ENCODE measurements at regions not wholly inside any gene's neighbourhood (a gene's known extent, or its start where the extent isn't known, plus 50 kb on each side); places are given as distances from the start of the nearest gene placed in this dataset.

DNA sequence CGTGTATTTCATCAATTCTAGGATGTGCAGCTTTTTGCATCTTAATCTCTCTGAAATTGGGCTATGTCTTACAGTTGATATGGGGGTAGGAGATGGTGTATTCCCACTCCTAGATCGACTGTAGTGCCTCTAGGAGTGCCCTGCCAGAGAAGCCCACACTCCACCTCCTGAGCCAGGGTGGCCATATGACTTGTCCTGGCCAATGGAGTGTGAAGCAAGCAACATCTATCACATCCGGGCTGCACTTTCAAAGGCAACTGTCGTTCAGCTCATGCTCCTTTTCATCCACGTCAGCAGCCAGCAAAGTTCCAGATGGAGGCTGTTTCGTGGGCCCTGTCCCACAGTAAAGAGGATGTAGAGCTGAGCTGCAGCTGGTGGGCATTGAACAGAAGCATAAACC lies 149.4 kb upstream of the SLC1A4 start:
- TF ChIP-seq, protein P1, sequence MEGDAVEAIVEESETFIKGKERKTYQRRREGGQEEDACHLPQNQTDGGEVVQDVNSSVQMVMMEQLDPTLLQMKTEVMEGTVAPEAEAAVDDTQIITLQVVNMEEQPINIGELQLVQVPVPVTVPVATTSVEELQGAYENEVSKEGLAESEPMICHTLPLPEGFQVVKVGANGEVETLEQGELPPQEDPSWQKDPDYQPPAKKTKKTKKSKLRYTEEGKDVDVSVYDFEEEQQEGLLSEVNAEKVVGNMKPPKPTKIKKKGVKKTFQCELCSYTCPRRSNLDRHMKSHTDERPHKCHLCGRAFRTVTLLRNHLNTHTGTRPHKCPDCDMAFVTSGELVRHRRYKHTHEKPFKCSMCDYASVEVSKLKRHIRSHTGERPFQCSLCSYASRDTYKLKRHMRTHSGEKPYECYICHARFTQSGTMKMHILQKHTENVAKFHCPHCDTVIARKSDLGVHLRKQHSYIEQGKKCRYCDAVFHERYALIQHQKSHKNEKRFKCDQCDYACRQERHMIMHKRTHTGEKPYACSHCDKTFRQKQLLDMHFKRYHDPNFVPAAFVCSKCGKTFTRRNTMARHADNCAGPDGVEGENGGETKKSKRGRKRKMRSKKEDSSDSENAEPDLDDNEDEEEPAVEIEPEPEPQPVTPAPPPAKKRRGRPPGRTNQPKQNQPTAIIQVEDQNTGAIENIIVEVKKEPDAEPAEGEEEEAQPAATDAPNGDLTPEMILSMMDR (tag by site-specific recombination; IDR thresholded peaks at IDR 0.05): no peak
- TF ChIP-seq ZNF585B (tag by site-specific recombination; IDR thresholded peaks at IDR 0.05) (no peak), ZNF624 (tag by site-specific recombination; IDR thresholded peaks at IDR 0.05) (no peak), ZBTB7A (tag by site-specific recombination; IDR thresholded peaks at IDR 0.05; ENCODE audit: low read depth) (no peak), ZNF223 (tag by site-specific recombination; IDR thresholded peaks at IDR 0.05) (no peak), ZNF184 (tag by site-specific recombination; IDR thresholded peaks at IDR 0.05) (no peak)
- TF ChIP-seq, protein P2, sequence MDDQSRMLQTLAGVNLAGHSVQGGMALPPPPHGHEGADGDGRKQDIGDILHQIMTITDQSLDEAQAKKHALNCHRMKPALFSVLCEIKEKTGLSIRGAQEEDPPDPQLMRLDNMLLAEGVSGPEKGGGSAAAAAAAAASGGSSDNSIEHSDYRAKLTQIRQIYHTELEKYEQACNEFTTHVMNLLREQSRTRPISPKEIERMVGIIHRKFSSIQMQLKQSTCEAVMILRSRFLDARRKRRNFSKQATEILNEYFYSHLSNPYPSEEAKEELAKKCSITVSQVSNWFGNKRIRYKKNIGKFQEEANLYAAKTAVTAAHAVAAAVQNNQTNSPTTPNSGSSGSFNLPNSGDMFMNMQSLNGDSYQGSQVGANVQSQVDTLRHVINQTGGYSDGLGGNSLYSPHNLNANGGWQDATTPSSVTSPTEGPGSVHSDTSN (CRISPR knock-in tag; IDR thresholded peaks at IDR 0.05): no peak
- TF ChIP-seq, protein P3, sequence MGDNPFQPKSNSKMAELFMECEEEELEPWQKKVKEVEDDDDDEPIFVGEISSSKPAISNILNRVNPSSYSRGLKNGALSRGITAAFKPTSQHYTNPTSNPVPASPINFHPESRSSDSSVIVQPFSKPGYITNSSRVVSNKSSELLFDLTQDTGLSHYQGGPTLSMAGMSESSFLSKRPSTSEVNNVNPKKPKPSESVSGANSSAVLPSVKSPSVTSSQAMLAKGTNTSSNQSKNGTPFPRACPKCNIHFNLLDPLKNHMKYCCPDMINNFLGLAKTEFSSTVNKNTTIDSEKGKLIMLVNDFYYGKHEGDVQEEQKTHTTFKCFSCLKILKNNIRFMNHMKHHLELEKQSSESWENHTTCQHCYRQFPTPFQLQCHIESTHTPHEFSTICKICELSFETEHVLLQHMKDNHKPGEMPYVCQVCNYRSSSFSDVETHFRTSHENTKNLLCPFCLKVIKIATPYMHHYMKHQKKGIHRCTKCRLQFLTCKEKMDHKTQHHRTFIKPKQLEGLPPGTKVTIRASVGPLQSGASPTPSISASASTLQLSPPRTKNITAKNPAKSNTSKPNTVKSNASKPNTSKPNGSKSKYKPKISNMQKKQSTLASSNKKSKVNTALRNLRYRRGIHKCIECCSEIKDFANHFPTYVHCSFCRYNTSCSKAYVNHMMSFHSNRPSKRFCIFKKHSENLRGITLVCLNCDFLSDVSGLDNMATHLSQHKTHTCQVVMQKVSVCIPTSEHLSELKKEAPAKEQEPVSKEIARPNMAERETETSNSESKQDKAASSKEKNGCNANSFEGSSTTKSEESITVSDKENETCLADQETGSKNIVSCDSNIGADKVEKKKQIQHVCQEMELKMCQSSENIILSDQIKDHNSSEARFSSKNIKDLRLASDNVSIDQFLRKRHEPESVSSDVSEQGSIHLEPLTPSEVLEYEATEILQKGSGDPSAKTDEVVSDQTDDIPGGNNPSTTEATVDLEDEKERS (tag by site-specific recombination; IDR thresholded peaks at IDR 0.05): no peak
- TF ChIP-seq, protein P4, sequence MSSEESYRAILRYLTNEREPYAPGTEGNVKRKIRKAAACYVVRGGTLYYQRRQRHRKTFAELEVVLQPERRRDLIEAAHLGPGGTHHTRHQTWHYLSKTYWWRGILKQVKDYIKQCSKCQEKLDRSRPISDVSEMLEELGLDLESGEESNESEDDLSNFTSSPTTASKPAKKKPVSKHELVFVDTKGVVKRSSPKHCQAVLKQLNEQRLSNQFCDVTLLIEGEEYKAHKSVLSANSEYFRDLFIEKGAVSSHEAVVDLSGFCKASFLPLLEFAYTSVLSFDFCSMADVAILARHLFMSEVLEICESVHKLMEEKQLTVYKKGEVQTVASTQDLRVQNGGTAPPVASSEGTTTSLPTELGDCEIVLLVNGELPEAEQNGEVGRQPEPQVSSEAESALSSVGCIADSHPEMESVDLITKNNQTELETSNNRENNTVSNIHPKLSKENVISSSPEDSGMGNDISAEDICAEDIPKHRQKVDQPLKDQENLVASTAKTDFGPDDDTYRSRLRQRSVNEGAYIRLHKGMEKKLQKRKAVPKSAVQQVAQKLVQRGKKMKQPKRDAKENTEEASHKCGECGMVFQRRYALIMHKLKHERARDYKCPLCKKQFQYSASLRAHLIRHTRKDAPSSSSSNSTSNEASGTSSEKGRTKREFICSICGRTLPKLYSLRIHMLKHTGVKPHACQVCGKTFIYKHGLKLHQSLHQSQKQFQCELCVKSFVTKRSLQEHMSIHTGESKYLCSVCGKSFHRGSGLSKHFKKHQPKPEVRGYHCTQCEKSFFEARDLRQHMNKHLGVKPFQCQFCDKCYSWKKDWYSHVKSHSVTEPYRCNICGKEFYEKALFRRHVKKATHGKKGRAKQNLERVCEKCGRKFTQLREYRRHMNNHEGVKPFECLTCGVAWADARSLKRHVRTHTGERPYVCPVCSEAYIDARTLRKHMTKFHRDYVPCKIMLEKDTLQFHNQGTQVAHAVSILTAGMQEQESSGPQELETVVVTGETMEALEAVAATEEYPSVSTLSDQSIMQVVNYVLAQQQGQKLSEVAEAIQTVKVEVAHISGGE (tag by site-specific recombination; conservative IDR thresholded peaks at IDR 0.05; ENCODE audit: low read depth): no peak
- TF ChIP-seq, protein P5, sequence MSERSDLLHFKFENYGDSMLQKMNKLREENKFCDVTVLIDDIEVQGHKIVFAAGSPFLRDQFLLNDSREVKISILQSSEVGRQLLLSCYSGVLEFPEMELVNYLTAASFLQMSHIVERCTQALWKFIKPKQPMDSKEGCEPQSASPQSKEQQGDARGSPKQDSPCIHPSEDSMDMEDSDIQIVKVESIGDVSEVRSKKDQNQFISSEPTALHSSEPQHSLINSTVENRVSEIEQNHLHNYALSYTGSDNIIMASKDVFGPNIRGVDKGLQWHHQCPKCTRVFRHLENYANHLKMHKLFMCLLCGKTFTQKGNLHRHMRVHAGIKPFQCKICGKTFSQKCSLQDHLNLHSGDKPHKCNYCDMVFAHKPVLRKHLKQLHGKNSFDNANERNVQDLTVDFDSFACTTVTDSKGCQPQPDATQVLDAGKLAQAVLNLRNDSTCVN (tag by site-specific recombination; optimal IDR thresholded peaks at IDR 0.05): no peak

Measured in HEK293 (cell line).